Erythroblast (primary cell): ENCODE measurements at regions not wholly inside any gene's neighbourhood (a gene's known extent, or its start where the extent isn't known, plus 50 kb on each side); places are given as distances from the start of the nearest gene placed in this dataset.

Experiments used
- DNase-seq, 2 experiments: peaks; one replicate each; lab custom pipeline; 2025; lab: John Stamatoyannopoulos, UW
- GATA1 ChIP-seq: IDR thresholded peaks from 2 replicates; pipeline ENCODE4 v1.6.1; 2011; ENCODE audit warnings: low read depth, mild to moderate bottlenecking, control low read depth, low read length, moderate library complexity
- POLR2A ChIP-seq: IDR thresholded peaks from 2 replicates; pipeline ENCODE4 v1.6.1; 2011; ENCODE audit warnings: mild to moderate bottlenecking, low read length

DNA sequence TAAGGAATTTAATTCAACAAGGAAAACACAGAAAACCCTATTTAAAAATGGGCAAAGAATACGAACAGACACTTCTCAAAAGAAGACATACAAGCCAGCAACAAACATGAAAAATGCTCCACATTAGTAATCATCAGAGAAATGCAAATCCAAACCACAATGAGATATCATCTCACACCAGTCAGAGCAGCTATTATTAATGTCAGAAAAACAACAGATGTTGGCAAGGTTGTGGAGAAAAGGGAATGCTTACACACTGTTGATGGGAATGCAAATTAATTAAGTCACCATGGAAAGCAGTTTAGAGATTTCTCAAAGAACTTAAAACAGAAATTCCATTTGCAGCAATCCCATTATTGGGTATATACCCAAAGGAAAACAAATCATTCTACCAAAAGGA, 55.2 kb downstream of the GCC1 start:
- no peak for DNase-seq
- TF ChIP-seq GATA1 (no peak), POLR2A (no peak)

DNA sequence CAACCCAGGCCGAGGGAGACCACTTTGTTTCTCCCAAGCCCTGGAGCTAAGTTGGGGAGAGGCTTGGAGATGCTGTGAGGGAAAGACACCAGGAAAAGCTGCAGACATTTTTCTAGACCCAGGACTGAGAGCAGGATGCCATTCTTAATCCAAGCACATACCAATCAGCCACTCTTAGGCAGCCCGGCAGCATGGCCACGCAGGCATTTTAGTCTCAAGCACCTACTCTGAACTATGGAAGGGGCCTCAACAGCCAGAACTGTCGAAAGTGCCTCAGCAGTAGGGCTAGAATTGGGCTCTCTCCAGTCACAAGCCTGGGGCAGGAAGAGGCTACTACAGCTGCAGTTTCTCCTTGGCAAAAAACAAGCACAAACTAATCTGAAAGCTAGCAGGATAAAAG, 57.8 kb downstream of the GCC1 start:
- no peak for TF ChIP-seq GATA1
- TF ChIP-seq POLR2A = no peak
- DNase-seq = no peak

DNA sequence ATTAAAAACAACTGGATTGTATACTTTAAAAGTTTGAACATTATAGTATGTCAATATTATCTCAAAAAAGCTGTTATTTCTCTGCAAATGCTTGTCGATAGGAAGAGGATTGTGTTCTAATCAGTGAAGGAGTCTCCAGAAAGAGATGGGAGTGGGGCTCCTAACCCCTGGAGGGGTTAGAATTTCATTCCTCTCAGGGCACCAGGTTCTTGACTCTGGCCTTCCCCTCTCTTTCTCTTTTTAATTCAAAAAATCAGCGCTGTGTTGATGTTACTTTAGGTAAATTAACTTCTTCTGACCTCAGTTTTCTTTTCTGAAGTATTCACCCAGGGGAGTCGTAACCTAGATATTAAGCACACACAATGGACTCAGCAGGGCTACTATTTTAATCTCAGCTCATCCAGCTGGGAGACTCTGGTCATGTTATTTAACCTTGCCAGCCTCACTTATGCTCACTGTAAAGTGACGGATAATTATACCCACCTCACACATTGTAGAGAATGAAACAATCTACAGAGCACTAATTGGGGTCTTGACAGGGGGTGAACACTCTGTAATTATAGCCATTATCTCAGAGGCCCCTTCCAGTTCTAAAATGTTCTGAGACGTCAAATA, 59.4 kb downstream of the GCC1 start:
- no peak for DNase-seq
- no peak for TF ChIP-seq POLR2A
- TF ChIP-seq GATA1 = no peak

DNA sequence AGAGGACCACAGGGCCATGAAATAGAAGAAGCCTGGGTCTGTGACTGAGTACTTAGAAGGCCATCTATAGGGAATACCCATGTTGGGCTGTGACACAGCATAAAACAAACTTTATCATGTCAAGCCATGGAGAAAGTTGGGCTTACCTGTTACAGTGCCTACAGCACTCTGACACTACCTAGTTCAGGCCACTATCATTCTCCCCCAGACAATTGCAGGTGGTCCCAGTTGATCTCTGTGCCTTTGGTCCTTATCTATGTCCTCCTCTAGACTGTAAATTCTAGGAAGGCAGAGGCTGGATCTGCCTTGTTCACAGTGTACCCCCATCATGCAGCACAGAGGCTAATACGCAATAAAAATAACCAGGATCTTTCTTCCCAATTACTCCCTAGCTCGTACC, 69.1 kb downstream of the GCC1 start:
- no peak for DNase-seq
- TF ChIP-seq GATA1 = no peak
- TF ChIP-seq POLR2A = no peak

DNA sequence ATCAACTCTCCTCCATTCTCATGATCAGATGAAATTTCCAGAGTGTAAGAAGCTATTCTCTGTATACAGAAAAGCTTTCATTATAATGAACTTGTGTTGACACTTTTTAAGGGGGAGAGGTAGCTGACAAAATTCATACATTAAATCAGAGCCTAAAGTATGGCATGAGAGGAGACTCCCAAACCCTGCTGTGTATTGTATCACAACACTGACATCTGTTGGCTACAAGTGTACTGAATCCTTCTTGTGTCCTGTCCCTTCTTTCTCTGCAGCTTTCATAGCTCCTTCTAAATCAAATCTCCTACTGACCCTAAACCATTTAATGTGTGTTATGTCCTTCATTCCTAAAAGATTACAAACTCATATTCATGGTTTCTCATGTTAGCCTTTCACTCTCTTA, 70.9 kb downstream of the GCC1 start:
- TF ChIP-seq POLR2A (no peak), GATA1 (no peak)
- DNase-seq = peak in 1 of 2 experiments; percentile 26

DNA sequence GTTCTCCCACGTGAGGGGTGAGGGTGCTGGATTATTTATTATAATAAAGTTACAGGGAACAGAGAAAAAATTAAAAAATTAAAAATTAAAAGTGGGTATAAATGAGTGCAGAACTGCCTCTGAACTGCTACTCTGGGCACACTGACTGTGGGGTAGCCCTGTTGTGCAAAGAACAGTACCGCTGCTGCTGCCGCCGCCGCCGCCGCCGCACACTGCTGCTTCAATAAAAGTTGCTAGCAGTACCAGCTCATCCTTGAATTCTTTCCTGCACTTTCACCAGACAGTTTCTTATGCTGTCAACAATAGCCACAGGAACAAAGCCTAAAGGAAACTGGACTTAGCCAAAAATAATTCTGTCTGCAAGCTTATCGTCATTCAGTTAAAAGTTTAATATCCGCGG, 72.1 kb downstream of the GCC1 start:
- DNase-seq = no peak
- no peak for TF ChIP-seq GATA1
- no peak for TF ChIP-seq POLR2A

DNA sequence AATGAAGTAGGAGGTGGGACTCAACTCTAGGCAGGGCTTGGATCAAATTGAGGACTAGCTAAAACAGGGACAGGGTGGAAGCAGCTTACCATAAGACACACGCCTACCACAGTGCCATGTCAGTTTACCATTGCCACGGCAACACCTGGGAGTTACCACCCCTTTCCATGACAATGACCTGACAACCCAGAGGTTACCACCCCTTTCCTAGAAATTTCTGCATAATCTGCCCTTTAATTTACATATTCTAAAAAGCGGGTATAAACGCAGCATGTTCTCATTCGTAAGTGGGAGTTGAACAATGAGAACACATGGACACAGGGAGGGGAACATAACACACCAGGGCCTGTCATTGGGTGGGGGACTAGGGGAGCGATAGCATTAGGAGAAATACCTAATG, 72.7 kb downstream of the GCC1 start:
- no peak for DNase-seq

DNA sequence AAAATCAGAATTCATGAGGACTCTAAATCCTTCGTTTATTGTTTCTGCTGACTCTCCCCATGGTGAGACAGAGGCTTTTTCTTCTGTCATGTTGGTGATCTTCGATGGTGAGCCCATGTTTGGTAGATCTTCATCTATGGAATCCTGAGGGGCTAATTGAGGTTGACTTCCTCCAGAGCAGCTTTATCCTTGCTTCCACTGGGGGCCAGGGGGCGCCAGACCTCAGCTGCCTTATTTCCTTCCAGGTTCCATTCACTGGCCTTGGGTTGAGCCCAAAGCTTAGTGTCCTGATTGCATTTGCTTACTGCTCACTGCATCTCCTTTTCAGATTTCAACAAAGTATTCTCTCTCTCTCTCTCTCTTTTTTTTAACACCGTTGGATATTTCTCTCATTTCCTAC, 80.7 kb downstream of the GCC1 start:
- TF ChIP-seq POLR2A (no peak), GATA1 (no peak)
- DNase-seq = peak; percentile 41 to 59

More for the DNA sequence above, 72.7 kb downstream of the GCC1 start:
- TF ChIP-seq GATA1 (no peak), POLR2A (no peak)

DNA sequence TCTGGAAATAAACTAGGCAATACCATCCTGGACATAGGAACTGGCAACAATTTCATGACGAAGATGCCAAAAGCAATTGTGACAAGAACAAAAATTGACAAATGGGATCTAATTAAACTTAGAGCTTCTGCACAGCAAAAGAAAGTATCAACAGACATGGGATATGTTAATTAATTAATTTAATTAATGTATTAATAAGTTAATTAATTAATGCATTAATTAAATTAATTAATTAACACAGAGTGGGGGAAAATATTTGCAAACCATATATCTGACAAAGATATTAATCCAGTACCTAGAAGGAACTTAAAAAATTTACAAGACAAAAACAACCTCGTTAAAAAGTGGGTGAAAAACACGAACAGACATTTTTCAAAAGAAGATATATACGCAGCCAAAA, 83.6 kb downstream of the GCC1 start:
- TF ChIP-seq GATA1 (no peak), POLR2A (no peak)
- DNase-seq = no peak

DNA sequence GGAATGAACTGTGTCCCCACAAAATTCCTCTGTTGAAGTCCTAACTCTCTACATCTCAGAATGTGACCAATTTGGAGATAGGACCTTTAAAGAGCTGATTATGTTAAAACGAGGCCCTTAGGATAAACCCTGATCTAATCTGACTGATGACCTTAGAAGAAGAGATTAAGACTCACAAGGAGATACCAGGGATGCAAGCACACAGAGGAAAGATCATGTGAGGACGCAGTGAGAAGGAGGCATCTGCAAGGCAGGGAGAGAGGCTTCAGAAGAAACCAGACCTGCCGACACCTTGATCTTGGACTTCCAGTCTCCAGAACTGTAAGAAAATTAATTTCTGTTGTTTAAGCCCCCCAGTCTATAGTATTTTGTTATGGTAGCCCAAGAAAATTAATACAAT, 94.9 kb upstream of the ZNF800 start:
- TF ChIP-seq GATA1 (no peak), POLR2A (no peak)
- DNase-seq = no peak

DNA sequence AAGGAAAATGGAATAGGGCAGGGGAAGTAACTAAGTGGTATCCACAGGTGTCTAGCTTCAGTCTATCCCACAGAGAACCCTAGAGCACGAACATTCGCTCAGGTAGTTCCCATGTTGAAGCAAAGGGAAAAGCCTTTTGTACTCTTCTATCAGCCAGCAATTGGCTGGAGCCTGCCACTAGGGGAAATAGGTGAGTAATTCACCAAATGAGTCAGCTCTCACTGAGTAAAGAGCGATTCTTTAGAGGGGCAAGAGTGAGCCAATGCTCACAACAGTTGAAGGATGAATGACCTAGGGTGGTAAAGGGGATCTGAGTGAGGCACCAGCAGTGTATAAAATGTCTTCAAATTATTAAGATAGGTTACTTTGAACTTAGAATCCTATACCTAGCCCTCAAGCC, 94.1 kb upstream of the ZNF800 start:
- DNase-seq = no peak
- no peak for TF ChIP-seq GATA1
- no peak for TF ChIP-seq POLR2A

DNA sequence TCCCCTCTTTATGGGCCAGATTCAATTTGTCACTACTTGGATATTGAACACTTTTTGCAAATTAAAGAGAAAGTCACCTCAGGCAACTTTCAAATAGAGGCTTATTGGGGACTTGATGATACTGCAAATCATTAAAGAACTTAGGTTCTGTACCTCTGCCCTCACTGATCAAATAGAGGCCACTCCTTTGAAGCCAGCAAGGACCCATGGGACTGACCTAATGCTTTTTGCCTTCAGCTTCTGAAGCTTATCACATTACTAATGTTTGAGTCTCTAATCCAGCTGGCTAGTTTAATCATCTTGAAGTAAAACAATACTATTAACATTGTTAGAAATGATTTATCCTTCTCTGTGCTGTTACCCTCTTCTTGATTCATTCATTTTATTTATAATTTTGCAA, 93.0 kb upstream of the ZNF800 start:
- no peak for DNase-seq
- TF ChIP-seq GATA1 = no peak
- TF ChIP-seq POLR2A = no peak

DNA sequence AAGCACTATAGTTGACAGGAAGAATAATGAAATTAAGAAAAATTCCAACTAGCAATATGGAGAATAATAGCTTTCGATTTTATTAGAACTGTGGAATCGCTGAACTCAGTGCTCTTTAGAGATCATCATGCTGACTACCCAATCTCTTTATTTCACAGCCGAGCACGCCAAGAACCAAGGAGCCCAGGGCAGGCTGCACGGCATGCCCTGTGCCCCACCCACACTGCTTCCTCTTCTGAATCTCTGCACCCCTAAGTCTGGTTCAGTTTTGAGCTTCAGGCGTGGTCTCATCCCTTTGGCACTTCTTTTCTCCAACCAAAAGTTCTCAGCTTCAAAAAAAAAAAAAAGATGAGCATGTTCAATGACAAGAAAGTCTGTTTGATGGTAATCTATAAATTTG, 92.4 kb upstream of the ZNF800 start:
- TF ChIP-seq POLR2A (no peak), GATA1 (no peak)
- DNase-seq = no peak

DNA sequence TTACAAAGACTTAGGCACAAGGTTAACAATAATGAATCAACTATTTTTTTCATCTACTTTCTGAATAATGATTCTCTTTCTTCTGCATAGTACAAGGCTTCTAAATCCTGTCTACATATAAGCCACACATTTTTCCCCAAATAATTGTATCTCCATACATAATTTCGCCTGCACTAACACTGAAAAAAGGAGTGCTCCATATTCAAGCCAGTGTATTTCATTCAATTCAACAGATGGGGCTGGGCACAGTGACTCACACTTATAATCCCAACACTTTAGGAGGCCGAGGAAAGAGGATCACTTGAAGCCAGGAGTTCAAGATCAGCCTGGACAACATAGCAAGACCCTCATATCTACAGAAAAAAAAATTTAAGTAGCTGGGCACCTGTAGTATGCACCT, 86.0 kb upstream of the ZNF800 start:
- no peak for DNase-seq
- TF ChIP-seq POLR2A = no peak
- TF ChIP-seq GATA1 = no peak

DNA sequence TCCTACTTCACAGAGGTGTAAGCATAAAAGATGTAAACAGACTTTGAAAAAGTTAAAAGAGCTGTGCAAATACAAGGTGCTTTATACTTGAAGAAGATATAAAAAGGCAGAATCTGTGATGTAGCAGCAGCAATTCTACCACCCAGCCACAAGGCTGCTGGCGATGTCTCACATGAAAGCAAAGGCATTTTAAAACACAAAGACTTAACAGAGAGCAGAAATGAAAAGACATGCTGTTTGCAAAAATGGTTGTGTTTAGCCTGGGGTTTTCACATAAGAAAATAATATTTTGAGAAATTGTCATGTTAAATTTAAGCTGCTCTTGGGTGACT, 85.5 kb upstream of the ZNF800 start:
- no peak for DNase-seq
- TF ChIP-seq POLR2A = no peak
- TF ChIP-seq GATA1 = no peak

DNA sequence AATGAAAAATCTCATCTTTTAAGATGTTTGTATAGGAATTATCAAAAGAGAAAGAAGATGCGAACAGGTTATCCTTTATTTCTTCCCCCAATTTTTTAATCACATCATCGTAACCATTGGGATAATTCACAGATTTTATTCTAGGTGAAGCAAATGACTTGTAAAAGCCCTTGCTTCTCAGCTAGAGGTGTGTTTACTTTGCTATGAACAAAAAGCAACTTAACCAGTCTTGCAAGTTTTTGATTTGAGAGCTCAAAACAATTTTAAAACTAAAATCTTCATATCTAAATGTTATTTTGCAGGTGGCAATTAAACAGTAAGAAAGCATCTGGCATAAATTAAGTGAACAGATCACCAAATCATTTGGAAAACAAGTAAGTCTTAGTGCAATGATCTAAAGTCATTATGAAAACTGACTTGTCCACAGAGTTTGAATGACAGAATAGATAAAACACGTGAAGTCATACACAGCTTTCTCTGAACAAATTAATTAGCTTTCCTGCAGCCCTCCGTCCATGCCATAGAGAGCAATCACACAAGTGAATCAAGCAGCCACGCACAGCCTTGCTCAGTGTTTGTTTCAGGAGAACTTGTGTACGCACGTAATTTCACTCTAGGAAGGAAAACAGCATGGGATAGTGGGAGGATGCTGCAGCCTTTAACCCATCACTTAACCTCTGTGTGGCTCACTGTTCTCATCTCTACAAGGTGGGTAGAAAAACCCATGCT, 85.0 kb upstream of the ZNF800 start:
- TF ChIP-seq POLR2A (no peak), GATA1 (no peak)
- no peak for DNase-seq
